Hematopoietic multipotent progenitor cell treated with erythropoietin and hydrocortisone succinate and interleukin-3 and kit ligand, for 6 days (in vitro differentiated cells): ENCODE measurements at regions not wholly inside any gene's neighbourhood (a gene's known extent, or its start where the extent isn't known, plus 50 kb on each side); places are given as distances from the start of the nearest gene placed in this dataset.
"Not testable (repeated sequence)": the region's sequence is repeated elsewhere in the genome, so short reads cannot be mapped to it uniquely, and the experiment has no call there.

Experiments
- DNase-seq: peaks from one replicate; pipeline ENCODE4 v3.0.0-alpha.2; 2015

DNA sequence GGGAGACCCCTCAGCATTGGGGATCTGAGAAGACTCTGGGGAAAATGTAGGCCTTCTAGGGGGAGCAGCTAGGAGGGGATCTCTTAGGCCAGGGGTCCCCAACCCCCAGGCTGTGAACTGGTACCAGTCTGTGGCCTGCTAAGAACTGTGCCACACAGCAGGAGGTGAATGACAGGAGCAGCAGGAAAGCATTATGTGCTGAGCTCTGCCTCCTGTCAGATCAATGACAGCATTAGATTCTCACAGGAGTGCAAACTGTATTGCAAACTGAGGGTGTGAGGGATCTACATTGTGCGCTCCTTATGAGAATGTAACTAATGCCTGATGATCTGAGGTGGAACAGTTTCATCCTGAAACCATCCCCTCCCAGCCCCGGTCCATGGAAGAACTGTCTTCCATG is 127.3 kb downstream of the SCG2 start:
- no peak for DNase-seq

DNA sequence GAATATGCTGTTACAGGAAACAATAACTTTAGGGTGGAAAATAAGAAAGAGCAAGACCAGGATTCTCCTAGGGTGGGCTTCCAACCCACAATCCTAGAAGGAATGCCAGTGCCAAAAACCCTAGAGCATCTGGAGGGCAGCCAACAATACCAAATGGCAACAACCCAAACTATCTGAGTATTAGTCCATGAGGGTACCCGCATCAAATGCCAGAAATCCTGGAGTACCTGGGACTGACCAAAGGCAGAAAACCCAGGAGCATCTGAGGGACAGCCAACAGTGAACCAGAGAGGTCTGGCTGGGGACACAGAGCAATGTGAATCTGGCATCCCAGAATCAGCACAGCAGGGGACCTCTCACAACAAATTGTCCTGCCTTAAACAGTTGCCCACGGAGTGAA is 126.3 kb downstream of the SCG2 start:
- no peak for DNase-seq

DNA sequence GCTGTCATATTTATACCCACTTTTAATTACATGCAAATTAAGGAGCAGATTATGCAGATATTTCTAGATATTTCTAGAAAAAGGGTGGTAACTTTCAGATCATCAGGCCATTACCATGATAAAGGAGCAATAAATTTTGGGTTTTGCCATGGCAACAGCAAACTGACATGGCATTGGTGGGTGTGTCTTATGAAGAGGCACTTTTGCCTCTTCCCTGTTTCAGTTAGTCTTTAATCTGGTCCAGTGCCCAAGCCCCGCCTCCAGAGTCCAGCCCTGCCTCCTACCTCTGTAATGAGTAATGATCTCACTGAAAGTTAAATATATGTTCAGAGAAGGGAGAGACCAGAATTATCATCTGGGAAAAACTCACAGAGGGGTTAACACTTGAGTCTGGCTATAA is 124.8 kb downstream of the SCG2 start:
- no peak for DNase-seq

GRCh38 chr2:223481486-223481885 is 120.7 kb downstream of the SCG2 start:
- no peak for DNase-seq

GRCh38 chr2:223486751-223487150 is 115.4 kb downstream of the SCG2 start:
- no peak for DNase-seq

DNA sequence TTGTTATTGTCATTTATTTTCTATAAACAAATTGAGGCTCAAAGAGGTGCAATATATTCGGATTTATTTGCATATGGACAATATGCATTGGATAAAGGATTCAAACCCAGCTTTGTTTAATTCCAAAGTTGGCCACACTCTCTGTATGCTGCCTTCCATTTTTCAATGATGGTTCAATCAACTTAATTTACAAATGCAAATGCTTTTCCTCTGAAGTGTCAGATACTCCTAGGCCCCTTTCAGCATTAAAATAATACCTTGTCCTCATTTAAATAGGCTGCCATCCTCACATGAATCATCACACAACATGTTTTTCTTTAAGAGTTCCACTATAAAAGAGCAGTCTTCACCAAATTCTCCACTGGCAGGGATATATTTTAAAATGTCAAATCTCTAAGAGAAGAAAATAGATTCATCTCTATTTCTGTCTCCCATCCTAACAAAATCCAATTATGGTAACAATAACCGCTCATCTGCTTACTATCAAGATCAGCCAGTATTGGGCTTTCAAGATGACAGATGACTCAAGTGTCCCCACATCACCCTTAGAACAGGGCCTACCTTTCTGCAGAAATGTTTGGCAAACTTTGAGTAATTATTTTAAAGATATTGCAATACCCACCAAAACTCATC is 114.8 kb downstream of the SCG2 start:
- DNase-seq: no peak

- DNase-seq: peak; percentile 53
These were observed 113.3 kb downstream of the SCG2 start for GRCh38 chr2:223488814-223489213.

- no peak for DNase-seq
These were observed 107.7 kb downstream of the SCG2 start for GRCh38 chr2:223494496-223494895.

DNA sequence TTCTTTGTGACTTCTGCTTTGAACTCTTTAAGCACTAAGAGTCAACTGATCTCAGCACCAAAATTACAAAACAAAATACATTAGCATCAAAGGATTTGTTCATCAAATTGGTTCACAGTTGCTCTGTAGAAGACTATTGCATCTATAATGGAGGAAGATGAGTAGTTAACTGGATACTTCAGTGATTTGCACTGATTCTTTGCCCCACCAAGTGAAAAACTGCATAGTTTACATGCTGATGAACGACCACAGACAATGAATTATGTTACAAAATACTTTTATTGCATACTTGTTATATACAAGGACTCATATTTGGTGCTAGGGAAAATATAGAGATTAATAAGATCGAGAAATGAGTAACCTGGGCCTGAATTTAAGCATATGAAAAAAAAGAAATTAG is 107.2 kb downstream of the SCG2 start:
- DNase-seq: no peak

DNA sequence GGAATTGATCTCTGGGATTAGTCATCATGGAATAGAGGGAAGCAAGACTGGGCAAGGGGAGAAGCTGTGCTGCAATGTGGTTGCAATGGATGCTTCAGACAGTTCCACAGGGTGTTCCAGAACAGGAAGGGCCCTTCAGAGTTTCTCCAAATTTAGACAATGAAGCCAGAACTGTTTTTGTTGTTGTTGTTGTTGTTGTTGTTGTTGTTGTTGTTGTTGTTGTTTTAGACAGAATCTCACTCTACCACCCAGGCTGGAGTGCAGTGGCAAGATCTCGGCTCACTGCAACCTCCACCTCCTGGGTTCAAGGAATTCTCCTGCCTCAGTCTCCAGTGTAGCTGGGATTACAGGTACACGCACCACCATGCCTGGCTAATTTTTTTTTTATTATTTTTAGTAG is 105.3 kb downstream of the SCG2 start:
- not testable (repeated sequence) for DNase-seq

GRCh38 chr2:223500709-223501108 is 101.5 kb downstream of the SCG2 start:
- DNase-seq: no peak

- DNase-seq: no peak
These were observed 100.5 kb downstream of the SCG2 start for GRCh38 chr2:223501641-223502040.

DNA sequence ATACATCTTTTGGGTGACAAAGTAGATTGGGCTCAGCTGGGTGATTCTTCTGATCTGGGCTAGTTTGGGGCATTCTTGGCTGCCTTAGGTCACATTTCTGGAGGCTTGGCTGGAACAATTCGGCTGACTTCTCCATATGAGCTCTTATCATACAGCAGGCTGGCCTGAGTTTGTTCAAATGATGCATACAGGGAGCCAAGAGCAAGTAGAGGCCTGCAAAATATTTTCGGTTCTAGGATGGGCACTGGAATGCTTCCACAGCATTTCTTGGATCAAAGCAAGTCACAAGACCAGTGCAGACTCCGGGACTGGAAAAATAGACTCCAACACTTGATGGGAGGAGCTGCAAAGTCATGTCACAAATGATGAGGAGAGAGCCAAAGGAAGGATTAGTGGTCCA is 98.4 kb downstream of the SCG2 start:
- DNase-seq: no peak

- no peak for DNase-seq
These were observed 93.8 kb downstream of the SCG2 start for GRCh38 chr2:223508372-223508771.

DNA sequence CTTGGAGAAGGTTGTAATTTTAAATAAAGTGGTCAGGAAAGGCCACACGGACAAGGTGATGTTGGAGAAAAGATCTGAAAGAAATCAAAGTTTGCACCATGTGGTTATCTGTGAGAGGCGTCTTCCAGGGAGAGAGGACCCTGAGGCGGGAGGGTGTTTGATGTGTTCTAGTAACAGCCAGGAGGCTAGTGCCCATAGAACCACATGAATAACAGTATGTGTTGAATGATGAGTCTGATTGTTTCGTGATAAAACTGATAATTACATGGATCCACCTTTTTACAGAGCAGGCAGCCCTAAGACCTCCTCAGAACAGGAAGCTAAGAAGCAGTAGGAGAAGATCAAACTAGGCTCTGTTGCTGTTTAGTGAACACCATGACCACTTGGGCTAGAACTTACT is 91.4 kb downstream of the SCG2 start:
- DNase-seq: no peak

- no peak for DNase-seq
These were observed 91.0 kb downstream of the SCG2 start for GRCh38 chr2:223511168-223511567.

GRCh38 chr2:223513771-223514455 is 88.2 kb downstream of the SCG2 start:
- no peak for DNase-seq

- no peak for DNase-seq
These were observed 82.7 kb downstream of the SCG2 start for GRCh38 chr2:223519471-223519870.

DNA sequence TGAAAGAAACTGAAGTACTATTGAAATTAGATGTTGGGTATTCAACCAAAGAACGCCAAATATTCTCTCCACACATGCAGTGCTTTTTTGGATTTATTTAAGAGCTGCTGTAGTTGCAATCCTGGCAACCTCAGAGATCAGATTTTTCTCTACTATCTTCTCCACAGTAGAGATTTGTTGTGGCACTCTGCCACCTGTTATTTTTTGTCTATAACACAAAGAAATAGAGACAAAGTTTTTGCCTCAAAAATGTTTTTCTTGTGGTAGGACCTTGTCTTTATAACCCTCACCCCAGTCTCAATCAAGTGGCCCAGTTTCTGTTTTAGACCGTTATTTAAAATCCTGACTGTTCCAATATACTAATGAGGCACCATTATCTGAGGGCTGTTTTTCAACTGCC is 79.4 kb downstream of the SCG2 start:
- DNase-seq: no peak

DNA sequence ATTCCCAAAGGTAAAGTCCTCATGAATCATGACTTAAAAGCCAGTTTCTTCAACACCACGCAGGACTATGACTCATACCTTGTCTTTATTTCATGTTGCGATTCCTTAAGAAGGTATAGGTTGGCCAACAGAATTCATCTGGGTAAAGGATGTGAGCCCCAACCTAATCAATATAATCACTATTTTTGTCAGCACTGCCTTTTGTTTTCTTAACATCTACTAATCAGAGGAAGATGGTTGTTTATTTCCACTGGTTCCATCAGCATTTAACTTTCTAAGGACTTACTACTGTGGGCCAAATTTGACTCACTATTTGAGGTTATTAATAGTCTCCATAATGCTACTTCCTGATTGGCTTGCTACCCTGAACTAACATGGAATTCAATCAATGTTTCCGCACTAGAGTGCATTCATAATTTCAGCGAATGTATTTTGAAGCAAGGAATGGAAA is 78.6 kb downstream of the SCG2 start:
- no peak for DNase-seq

GRCh38 chr2:223524066-223524465 is 78.1 kb downstream of the SCG2 start:
- no peak for DNase-seq

GRCh38 chr2:223526106-223526505 is 76.1 kb downstream of the SCG2 start:
- DNase-seq: no peak

DNA sequence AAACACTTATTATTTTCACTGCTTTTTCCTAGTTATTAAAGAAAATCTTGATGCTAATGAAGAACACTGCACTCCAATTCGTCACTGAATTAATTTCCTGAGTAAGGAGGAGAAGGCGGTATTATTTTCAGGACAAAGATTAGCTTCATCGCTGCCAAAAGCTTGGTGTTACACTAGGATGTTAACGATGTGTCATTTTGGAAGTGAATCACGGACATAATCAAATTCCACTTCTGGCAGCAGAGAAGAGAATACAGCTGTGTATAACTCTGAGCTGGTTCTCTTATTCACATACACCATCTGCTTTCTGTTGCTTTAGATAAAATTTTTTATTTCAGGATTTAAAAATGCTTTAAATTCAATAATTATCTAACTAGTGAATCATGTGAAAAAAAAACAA is 74.1 kb downstream of the SCG2 start:
- DNase-seq: no peak

- no peak for DNase-seq
These were observed 72.5 kb downstream of the SCG2 start for GRCh38 chr2:223529696-223530095.

DNA sequence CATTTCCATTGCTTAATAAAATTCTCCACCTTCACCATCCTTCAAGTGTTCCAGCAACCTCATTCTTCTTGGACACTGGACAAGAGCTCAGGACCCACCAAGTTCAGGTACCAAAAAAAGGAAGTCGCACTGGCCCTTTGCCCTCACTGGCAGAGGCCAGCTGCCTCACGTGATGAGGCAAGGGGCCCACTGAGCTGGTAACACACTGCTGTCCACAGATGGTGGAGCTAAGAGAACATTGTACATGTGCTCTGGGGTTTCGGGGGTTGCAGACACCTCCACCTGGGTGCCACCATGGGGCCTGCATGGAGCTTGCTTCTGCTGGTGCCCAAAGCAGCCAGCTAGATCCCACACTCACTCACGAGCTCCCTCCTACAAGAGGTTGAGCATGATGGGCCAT is 71.3 kb downstream of the SCG2 start:
- DNase-seq: no peak
